ENCODE measurements at regions not wholly inside any gene's neighbourhood (a gene's known extent, or its start where the extent isn't known, plus 50 kb on each side); places are given as distances from the start of the nearest gene placed in this dataset.

GRCh38 chr20:48155268-48155667 lies 370.0 kb upstream of the SULF2 start:
- no peaks in the 10 kb centered on the region for H3K27me3 ChIP-seq
- no peak overlapping the region for H3K27ac ChIP-seq
- intact Hi-C loops (cut with DNase I), result no loop called here
- H3K9me3 ChIP-seq, result no peaks in the 10 kb centered on the region
- H3K36me3 ChIP-seq, result no peaks in the 10 kb centered on the region
- DNase-seq, result no peak
- no peak for FAIRE-seq
- TF ChIP-seq, protein P1, sequence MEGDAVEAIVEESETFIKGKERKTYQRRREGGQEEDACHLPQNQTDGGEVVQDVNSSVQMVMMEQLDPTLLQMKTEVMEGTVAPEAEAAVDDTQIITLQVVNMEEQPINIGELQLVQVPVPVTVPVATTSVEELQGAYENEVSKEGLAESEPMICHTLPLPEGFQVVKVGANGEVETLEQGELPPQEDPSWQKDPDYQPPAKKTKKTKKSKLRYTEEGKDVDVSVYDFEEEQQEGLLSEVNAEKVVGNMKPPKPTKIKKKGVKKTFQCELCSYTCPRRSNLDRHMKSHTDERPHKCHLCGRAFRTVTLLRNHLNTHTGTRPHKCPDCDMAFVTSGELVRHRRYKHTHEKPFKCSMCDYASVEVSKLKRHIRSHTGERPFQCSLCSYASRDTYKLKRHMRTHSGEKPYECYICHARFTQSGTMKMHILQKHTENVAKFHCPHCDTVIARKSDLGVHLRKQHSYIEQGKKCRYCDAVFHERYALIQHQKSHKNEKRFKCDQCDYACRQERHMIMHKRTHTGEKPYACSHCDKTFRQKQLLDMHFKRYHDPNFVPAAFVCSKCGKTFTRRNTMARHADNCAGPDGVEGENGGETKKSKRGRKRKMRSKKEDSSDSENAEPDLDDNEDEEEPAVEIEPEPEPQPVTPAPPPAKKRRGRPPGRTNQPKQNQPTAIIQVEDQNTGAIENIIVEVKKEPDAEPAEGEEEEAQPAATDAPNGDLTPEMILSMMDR (IDR thresholded peaks at IDR 0.05), result no peak
- H3K4me1 ChIP-seq, result no peaks in the 10 kb centered on the region
- peak in 2 of 4 donors; percentile 63 to 67 for ATAC-seq
- WGBS, 2 donors, result 65 to 78% methylated on average over 9 of the region's 9 CpGs
- H3K4me3 ChIP-seq, result no peak overlapping the region

DNA sequence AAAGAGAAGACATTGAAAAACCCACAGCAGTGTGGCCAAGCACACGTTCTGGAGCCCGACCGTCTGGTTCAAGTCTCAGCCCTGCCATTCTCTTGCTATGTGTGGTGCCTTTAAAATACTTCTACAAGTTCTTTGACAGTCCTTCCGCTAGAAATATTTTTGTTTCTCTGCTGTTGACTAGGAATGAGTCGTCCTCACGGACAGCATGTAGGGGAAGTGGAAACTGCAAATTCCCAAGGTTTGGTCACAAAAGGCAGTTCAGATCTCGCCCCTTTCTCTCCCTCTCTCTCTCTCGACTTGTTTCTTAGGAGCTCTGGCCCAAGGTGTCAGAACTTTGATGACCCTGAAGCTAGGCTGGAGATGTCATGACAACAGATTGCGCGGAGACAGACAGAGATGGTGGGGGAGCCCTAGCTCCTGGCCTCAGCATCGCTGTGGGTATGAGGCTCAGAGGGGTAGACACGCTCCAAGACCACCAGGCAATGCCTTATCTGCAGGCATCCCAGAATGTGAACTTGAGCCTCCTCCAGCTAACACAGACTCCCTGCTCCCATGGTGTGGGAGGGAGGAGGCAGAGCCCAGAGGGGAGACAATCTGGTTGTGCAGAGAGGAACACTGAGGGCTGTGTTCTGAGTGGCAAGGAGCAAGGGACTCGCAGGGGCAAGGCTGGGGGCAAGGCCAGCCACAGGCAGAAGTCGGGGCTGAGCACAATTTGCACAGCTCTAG lies 368.9 kb upstream of the SULF2 start:
- FAIRE-seq (no peak), DNase-seq (no peak), ATAC-seq (no peak)
- intact Hi-C loops (cut with DNase I), result no loop called here
- Histone ChIP-seq H3K27ac (no peak overlapping the region), H3K27me3 (no peaks in the 10 kb centered on the region), H3K4me1 (no peaks in the 10 kb centered on the region), H3K4me3 (no peak overlapping the region), H3K9me3 (no peaks in the 10 kb centered on the region), H3K36me3 (no peaks in the 10 kb centered on the region)
- TF ChIP-seq, protein P1 (IDR thresholded peaks at IDR 0.05), result no peak
- WGBS, 2 donors, result 53 to 70% methylated on average over 14 of the region's 14 CpGs

DNA sequence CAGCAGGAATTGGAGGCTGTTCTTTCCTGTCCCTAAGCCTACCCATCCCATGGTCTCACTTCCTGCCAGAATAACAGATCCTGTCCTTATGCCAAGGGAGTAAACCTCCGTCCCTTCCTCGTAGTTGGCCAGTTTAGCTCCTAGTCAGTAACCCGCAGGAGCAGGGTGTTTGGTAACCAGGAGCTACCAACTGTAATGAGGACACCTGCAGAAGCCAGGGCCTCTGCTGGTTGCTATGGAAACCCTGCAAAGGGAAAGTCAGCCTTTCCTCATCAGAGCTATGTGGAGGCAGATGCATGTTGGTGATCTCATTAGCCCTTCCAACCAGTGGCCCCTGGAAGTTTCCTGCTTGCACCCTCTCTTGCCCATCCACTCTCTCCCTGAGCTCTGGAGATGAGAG lies 368.2 kb upstream of the SULF2 start:
- WGBS, 2 donors, result 20 to 35% methylated on average over 3 of the region's 3 CpGs
- DNase-seq, result peak in 1 of 6 donors; percentile 13
- Histone ChIP-seq H3K27me3 (no peaks in the 10 kb centered on the region), H3K27ac (no peak overlapping the region), H3K4me3 (no peak overlapping the region), H3K9me3 (no peaks in the 10 kb centered on the region), H3K4me1 (no peaks in the 10 kb centered on the region), H3K36me3 (no peaks in the 10 kb centered on the region)
- peak in 3 of 4 donors; percentile 30 to 80 (median 77) for ATAC-seq
- FAIRE-seq, result no peak
- intact Hi-C loops (cut with DNase I), result no loop called here
- TF ChIP-seq, protein P1 (IDR thresholded peaks at IDR 0.05), result no peak

DNA sequence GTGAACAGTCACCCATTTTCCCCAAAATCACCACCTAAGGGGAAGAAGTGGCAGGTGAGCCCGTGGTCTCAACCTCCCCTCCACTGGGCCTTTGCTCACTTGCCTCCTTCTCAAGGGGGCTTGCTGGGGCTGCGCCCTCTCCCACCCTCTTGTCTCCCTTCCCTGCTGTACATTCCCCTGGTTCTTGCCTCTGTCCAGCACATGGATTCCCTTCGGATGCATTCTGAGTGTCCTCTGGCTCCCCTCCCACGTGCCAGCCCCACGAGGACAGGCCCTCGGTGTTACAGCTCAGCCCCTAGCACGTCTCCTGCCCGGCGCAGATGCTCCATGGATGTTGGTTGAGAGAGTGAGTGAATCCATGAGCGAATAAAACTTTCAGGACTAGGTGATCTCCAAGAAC lies 367.8 kb upstream of the SULF2 start:
- FAIRE-seq, result no peak

DNA sequence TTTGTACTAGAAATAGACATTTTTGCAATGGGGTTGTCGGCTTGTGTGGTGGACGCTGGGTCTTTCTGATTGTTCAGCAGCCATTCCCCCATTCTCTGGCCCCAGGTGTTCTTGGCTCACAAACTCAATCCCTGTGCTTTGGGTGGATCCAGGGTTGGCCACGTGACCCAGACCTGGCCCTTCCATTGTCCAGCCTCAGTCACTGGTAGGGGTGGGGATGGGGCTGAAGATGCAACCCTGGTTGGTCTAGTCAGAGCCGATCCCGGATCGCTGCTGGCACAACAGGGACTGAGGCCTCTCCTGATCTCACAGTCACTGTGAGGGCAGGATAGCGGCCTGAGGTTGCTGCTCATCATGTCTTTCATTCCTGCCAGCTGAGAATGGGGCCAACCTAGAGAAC lies 365.3 kb upstream of the SULF2 start:
- 79 to 87% methylated on average over 7 of the region's 7 CpGs for WGBS, 2 donors
- Histone ChIP-seq H3K27me3 (no peaks in the 10 kb centered on the region), H3K36me3 (no peaks in the 10 kb centered on the region), H3K4me3 (no peak overlapping the region), H3K27ac (no peak overlapping the region), H3K9me3 (no peaks in the 10 kb centered on the region), H3K4me1 (no peaks in the 10 kb centered on the region)
- intact Hi-C loops (cut with DNase I), result no loop called here
- no peak for DNase-seq
- FAIRE-seq, result no peak
- TF ChIP-seq, protein P1 (IDR thresholded peaks at IDR 0.05), result no peak
- ATAC-seq, result no peak

More for the DNA sequence above, 367.8 kb upstream of the SULF2 start:
- intact Hi-C loops (cut with DNase I), result no loop called here
- no peak for ATAC-seq
- TF ChIP-seq, protein P1 (IDR thresholded peaks at IDR 0.05), result no peak
- DNase-seq, result no peak
- no peaks in the 10 kb centered on the region for H3K36me3 ChIP-seq
- H3K4me1 ChIP-seq, result no peaks in the 10 kb centered on the region
- H3K9me3 ChIP-seq, result no peaks in the 10 kb centered on the region
- WGBS, 2 donors, result 75 to 86% methylated on average over 10 of the region's 10 CpGs
- H3K4me3 ChIP-seq, result no peak overlapping the region
- H3K27me3 ChIP-seq, result no peaks in the 10 kb centered on the region
- no peak overlapping the region for H3K27ac ChIP-seq
